GM12891 (cell line): ENCODE measurements at regions not wholly inside any gene's neighbourhood (a gene's known extent, or its start where the extent isn't known, plus 50 kb on each side); places are given as distances from the start of the nearest gene placed in this dataset.

Experiments used
- POLR2A ChIP-seq: IDR thresholded peaks from 2 replicates; pipeline ENCODE4 v1.6.1; 2011; ENCODE audit warnings: low read depth, low read length, control low read depth
- POLR2AphosphoS5 ChIP-seq: IDR thresholded peaks from 2 replicates; pipeline ENCODE4 v1.6.1; 2011; ENCODE audit warnings: low read depth, low read length, control low read depth
- POU2F2 ChIP-seq: IDR thresholded peaks from 2 replicates; pipeline ENCODE4 v1.6.1; 2011; ENCODE audit warnings: low read depth, mild to moderate bottlenecking, control low read depth, low read length, moderate library complexity
- TAF1 ChIP-seq: IDR thresholded peaks from 2 replicates; pipeline ENCODE4 v1.6.1; 2011; ENCODE audit warnings: low read depth, low read length, control low read depth

GRCh38 chr16:75803753-75804152, 77.5 kb upstream of the CPHXL start:
- TF ChIP-seq TAF1 (no peak), POLR2A (no peak), POU2F2 (no peak), POLR2AphosphoS5 (no peak)
